Subcutaneous abdominal adipose tissue (tissue), 5 donors: ENCODE measurements at regions not wholly inside any gene's neighbourhood (a gene's known extent, or its start where the extent isn't known, plus 50 kb on each side); places are given as distances from the start of the nearest gene placed in this dataset.

Source experiments
- H3K27ac ChIP-seq: one replicate; pipeline ENCODE4 v1.7.0; 2013; ENCODE audit warnings: low read depth, mild to moderate bottlenecking, inconsistent platforms, low read length, moderate library complexity
- H3K27me3 ChIP-seq, 5 donors: one replicate each; pipeline ENCODE4 v1.7.0; 2013; ENCODE audit warnings: low read length in 5 of 5, inconsistent platforms in 1 of 5; ENCODE audit not compliant: control insufficient read depth in 5 of 5, insufficient read depth in 4 of 5
- H3K36me3 ChIP-seq, 5 donors: one replicate each; pipeline ENCODE4 v1.7.0; 2013; ENCODE audit warnings: low read length in 5 of 5; ENCODE audit not compliant: control insufficient read depth in 5 of 5, insufficient read depth in 5 of 5
- H3K4me1 ChIP-seq, 5 donors: one replicate each; pipeline ENCODE4 v1.7.0; 2013; ENCODE audit warnings: low read length in 5 of 5, mild to moderate bottlenecking in 3 of 5, moderate library complexity in 1 of 5; ENCODE audit not compliant: control insufficient read depth in 5 of 5, insufficient read depth in 5 of 5
- H3K4me3 ChIP-seq, 5 donors: one replicate each; pipeline ENCODE4 v1.7.0; 2013; ENCODE audit warnings: low read length in 5 of 5, low read depth in 1 of 5
- H3K9ac ChIP-seq, 5 donors: one replicate each; pipeline ENCODE4 v1.7.0; 2013; ENCODE audit warnings: low read length in 5 of 5, mild to moderate bottlenecking in 4 of 5, moderate library complexity in 3 of 5
- H3K9me3 ChIP-seq, 5 donors: one replicate each; pipeline ENCODE4 v1.7.0; 2013; ENCODE audit warnings: low read length in 5 of 5; ENCODE audit not compliant: control insufficient read depth in 5 of 5
- donor health status: healthy.
- donor health status: healthy.
- donor health status: healthy.
- donor health status: healthy.
- donor health status: healthy.

- no peaks in the 10 kb centered on the region for H3K9me3 ChIP-seq
- H3K27me3 ChIP-seq: no peaks in the 10 kb centered on the region
- H3K4me3 ChIP-seq: no peak overlapping the region
Observed at GRCh38 chr3:145972851-145973250, 188.1 kb downstream of the PLOD2 start.

DNA sequence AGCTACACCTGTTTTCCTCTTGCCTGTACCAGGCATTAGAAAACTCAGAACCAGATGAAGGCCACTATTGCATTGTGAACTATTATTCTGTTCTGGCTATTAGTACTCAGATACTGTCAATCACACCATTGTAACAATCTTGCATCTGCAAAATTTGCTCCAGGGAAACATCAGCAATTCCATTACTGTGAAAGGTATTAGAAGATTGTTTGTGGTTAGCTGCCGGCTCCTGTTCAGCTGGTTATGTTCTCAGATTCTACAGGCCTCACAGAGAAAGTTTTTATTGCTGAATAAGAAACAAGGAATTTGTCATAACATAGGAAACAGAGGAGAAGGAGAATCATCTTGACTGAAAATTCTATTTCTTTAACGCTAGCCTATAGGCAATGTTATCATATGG lies 179.9 kb downstream of the PLOD2 start:
- peaks cover 0 to 9% (median 0%) of the 10 kb centered on the region in 5 donors for H3K9me3 ChIP-seq
- H3K27me3 ChIP-seq: no peaks in the 10 kb centered on the region
- H3K9ac ChIP-seq: no peak overlapping the region
- H3K36me3 ChIP-seq: peaks cover 0 to 2% (median 0%) of the 10 kb centered on the region in 5 donors
- no peak overlapping the region for H3K4me3 ChIP-seq
- no peaks in the 10 kb centered on the region for H3K4me1 ChIP-seq
- H3K27ac ChIP-seq: no peak overlapping the region

More at GRCh38 chr3:145972851-145973250, 188.1 kb downstream of the PLOD2 start:
- no peaks in the 10 kb centered on the region for H3K36me3 ChIP-seq
- peaks cover 0 to 7% (median 0%) of the 10 kb centered on the region in 5 donors for H3K4me1 ChIP-seq
- H3K27ac ChIP-seq: no peak overlapping the region
- H3K9ac ChIP-seq: no peak overlapping the region

DNA sequence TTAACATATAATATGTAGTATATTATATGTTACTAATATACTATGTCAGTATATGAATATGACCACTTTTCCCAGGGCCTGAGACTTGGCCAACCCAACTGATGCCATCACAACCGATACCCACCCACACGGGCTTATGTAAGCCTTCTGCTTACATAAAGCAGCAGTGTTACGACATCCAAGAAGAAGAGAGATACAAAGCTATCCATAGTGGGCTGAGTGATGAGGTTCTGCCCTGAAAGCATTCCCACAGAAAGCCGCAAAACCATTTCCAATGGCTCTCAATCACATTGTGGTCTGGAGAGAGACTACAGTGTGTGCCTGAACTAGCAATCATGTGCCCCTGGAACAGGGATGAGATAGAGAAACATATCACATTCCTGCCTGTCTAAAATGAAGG lies 177.9 kb downstream of the PLOD2 start:
- Histone ChIP-seq H3K4me3 (no peak overlapping the region), H3K4me1 (no peaks in the 10 kb centered on the region), H3K9ac (no peak overlapping the region)

More for the DNA sequence above, 177.9 kb downstream of the PLOD2 start:
- peaks cover 0 to 9% (median 0%) of the 10 kb centered on the region in 5 donors for H3K9me3 ChIP-seq
- peaks cover 0 to 2% (median 0%) of the 10 kb centered on the region in 5 donors for H3K36me3 ChIP-seq
- no peaks in the 10 kb centered on the region for H3K27me3 ChIP-seq
- H3K27ac ChIP-seq: no peak overlapping the region
